Ovary (tissue), 7 donors: ENCODE measurements at regions not wholly inside any gene's neighbourhood (a gene's known extent, or its start where the extent isn't known, plus 50 kb on each side); places are given as distances from the start of the nearest gene placed in this dataset.

Experiments used
- DNase-seq, 5 donors: peaks; one replicate each; pipeline ENCODE4 v3.0.0-alpha.2; 2019 to 2020
- H3K27ac ChIP-seq, 2 donors: fragments of 200-600 bp; one replicate each; pipeline versions ENCODE4 v1.5.1 to v1.8.0; 2019 to 2022
- H3K27me3 ChIP-seq: fragments of 200-600 bp; one replicate; pipeline ENCODE4 v1.8.0; 2022
- H3K36me3 ChIP-seq: fragments of 200-600 bp; sonication (generic); one replicate; pipeline ENCODE4 v1.5.1; 2019
- H3K4me1 ChIP-seq: one replicate; pipeline ENCODE4 v1.8.1; 2013; ENCODE audit warnings: mild to moderate bottlenecking, moderate library complexity; ENCODE audit not compliant: insufficient read depth
- H3K4me3 ChIP-seq: fragments of 200-600 bp; sonication (generic); one replicate; pipeline ENCODE4 v1.5.1; 2017
- H3K9me3 ChIP-seq, 2 donors: fragments of 200-600 bp in 1 of 2; sonication (generic) in 1 of 2; one replicate each; pipeline versions ENCODE4 v1.5.1 to v1.8.1; 2013 to 2019; ENCODE audit warnings: mild to moderate bottlenecking in 1 of 2, moderate library complexity in 1 of 2
- EP300 ChIP-seq: sonication (generic); formaldehyde crosslinking; IDR thresholded peaks from one replicate; pipeline ENCODE4 v1.6.1; 2017; ENCODE audit warnings: antibody characterized with exemption
- POLR2A ChIP-seq: fragments of 450-650 bp; IDR thresholded peaks from one replicate; pipeline ENCODE4 v1.6.1; 2017; ENCODE audit warnings: antibody characterized with exemption, mild to moderate bottlenecking, moderate library complexity
- WGBS, 3 donors: extraction: QIAGEN DNeasy Blood & Tissue Kit in 1 of 3; methylation state at CpG; one replicate each; pipeline versions ENCODE4 v1.1.5 to v1.1.7; 2013 to 2017; 5-methylcytosine and 5-hydroxymethylcytosine counted together
- intact Hi-C, 4 donors: fragments of 100-400 bp; cut with DNase I; formaldehyde crosslinking; loops; one replicate each; pipeline versions ENCODE4 v1.11.0 to v1.15.1; 2022 to 2023
- TF ChIP-seq, protein P1 (sequence below), 3 donors: fragments of 450-650 bp in 2 of 3; fragments of 200-600 bp in 1 of 3; IDR thresholded peaks; one replicate each; pipeline versions ENCODE4 v1.5.1 to v1.8.0; 2016 to 2022; ENCODE audit warnings: antibody characterized with exemption in 3 of 3, mild to moderate bottlenecking in 1 of 3
- donor health status: DM: no; HTN: no; CAD: no; lungs with moderate emphysema.
- donor health status: DM: no; HTN: no; CAD: no.
- donor health status: Bipolar disorder and iron deficiency.
- donor health status: DM: no; HTN: no; CAD: no.
- donor health status: DM: yes; HTN: yes; CAD: no.

DNA sequence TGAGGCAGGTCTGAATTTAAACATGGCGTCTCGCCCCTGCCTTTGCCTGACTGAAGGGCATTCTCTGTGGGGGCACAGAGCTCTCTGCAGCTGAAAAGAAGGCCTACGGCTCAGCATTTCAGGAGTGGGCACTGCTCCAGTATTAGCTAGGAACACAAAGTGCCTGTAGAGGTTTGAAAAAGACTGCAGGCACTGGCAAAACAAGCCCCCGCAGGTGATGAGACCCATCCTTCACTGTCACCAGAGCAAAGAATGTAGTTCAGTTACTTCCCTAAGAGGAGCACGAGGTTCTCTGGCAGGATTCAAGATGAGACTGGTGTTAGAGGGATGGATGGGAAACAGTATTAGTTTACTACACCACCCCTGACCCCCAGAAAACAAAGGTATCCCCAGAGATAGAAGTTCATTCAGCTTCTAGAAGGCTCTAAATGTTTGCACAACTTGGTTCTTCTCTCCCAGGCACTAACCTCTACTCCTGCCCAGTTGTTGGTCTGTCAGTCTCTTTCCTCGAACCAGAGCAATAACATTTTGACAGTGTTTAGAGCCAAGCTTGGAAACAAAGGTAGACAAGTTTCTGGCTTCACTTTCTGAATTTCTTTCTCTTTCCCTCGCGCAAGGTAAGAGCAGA, 101.9 kb upstream of the KCNE2 start:
- H3K9me3 ChIP-seq = no peaks in the 10 kb centered on the region
- no peak overlapping the region for H3K4me3 ChIP-seq
- no peak for TF ChIP-seq POLR2A
- no peak for TF ChIP-seq EP300
- TF ChIP-seq, protein P1, sequence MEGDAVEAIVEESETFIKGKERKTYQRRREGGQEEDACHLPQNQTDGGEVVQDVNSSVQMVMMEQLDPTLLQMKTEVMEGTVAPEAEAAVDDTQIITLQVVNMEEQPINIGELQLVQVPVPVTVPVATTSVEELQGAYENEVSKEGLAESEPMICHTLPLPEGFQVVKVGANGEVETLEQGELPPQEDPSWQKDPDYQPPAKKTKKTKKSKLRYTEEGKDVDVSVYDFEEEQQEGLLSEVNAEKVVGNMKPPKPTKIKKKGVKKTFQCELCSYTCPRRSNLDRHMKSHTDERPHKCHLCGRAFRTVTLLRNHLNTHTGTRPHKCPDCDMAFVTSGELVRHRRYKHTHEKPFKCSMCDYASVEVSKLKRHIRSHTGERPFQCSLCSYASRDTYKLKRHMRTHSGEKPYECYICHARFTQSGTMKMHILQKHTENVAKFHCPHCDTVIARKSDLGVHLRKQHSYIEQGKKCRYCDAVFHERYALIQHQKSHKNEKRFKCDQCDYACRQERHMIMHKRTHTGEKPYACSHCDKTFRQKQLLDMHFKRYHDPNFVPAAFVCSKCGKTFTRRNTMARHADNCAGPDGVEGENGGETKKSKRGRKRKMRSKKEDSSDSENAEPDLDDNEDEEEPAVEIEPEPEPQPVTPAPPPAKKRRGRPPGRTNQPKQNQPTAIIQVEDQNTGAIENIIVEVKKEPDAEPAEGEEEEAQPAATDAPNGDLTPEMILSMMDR (IDR thresholded peaks at IDR 0.05) = no peak
- no peaks in the 10 kb centered on the region for H3K36me3 ChIP-seq
- DNase-seq = no peak
- WGBS, 3 donors = 63 to 69% (median 67%) methylated on average over 8 of the region's 8 CpGs
- intact Hi-C loops = no loop called here
- no peaks in the 10 kb centered on the region for H3K27me3 ChIP-seq
- H3K27ac ChIP-seq = no peak overlapping the region
- no peaks in the 10 kb centered on the region for H3K4me1 ChIP-seq

DNA sequence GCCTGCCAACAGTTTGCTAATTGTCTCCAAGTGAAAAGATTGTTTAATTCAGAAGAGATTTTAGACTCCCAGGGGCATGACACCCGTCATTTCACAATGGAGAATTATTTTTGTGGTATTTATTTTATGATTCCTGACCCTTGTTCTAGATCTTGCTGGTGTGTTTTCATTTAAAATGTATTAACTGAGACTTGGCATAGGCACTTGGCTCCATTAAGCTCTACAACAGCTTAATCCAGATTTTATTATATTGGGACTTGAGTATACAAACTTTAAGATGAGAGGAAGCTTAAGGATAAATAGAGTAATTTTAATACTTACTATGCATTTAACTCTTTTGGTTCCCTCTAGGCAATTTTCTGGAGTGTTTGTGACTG, 101.3 kb upstream of the KCNE2 start:
- no peaks in the 10 kb centered on the region for H3K27me3 ChIP-seq
- H3K4me1 ChIP-seq = no peaks in the 10 kb centered on the region
- H3K36me3 ChIP-seq = no peaks in the 10 kb centered on the region
- 73 to 80% (median 77%) methylated on average over 1 of the region's 1 CpG for WGBS, 3 donors
- no peak overlapping the region for H3K4me3 ChIP-seq
- TF ChIP-seq POLR2A (no peak), EP300 (no peak)
- TF ChIP-seq, protein P1 (IDR thresholded peaks at IDR 0.05) = no peak
- H3K27ac ChIP-seq = no peak overlapping the region
- DNase-seq = no peak
- no peaks in the 10 kb centered on the region for H3K9me3 ChIP-seq
- intact Hi-C loops = no loop called here

DNA sequence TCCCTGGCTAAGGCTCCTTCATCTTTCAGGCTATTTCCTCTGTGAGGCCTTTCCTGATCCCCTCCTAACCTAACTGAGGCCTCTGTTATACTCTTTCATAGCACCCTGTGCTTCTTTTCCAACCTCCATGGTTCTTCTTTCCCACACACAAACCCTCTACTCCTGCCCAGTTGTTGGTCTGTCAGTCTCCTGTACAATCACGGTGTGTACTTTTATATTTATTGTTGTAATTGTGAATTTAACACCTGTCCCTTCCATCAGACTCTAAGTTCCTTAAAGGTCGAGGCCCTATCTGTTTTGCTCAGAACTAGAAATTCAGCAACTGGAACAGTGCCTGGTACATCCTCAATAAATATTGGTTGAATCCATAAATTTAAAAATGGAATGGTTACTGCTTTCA, 100.2 kb upstream of the KCNE2 start:
- intact Hi-C loops = no loop called here
- no peak for DNase-seq
- H3K36me3 ChIP-seq = no peaks in the 10 kb centered on the region
- no peaks in the 10 kb centered on the region for H3K27me3 ChIP-seq
- 88 to 92% (median 92%) methylated on average over 2 of the region's 2 CpGs for WGBS, 3 donors
- H3K27ac ChIP-seq = no peak overlapping the region
- TF ChIP-seq, protein P1 (IDR thresholded peaks at IDR 0.05) = no peak
- no peak for TF ChIP-seq EP300
- no peak for TF ChIP-seq POLR2A
- H3K4me3 ChIP-seq = no peak overlapping the region
- H3K4me1 ChIP-seq = no peaks in the 10 kb centered on the region
- no peaks in the 10 kb centered on the region for H3K9me3 ChIP-seq

DNA sequence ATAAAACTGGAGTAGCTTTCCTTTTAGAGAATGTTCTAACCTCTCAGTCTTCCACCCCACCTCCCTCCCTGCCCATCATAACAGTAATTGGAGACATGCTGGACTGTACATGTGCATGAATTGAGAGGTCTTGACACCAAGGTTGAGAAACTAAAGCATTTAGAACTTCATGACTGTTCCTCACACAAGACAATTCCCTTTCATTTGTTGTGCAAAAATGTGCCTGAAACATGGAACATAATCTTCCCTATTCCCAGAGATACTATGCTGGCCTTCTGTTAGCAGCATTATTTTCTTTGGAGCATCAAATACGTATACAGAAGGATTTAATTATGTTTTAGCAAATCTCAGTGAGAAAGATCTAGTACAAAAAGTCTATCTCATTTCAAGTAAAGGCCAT, 97.5 kb upstream of the KCNE2 start:
- Histone ChIP-seq H3K27me3 (no peaks in the 10 kb centered on the region), H3K4me3 (no peak overlapping the region), H3K9me3 (no peaks in the 10 kb centered on the region), H3K27ac (no peak overlapping the region), H3K4me1 (no peaks in the 10 kb centered on the region), H3K36me3 (no peaks in the 10 kb centered on the region)
- TF ChIP-seq POLR2A = no peak
- TF ChIP-seq, protein P1 (IDR thresholded peaks at IDR 0.05) = no peak
- TF ChIP-seq EP300 = no peak
- DNase-seq = no peak
- intact Hi-C loops = no loop called here
- WGBS, 3 donors = 80 to 90% (median 80%) methylated on average over 1 of the region's 1 CpG
